D721Med (cell line): ENCODE measurements at regions not wholly inside any gene's neighbourhood (a gene's known extent, or its start where the extent isn't known, plus 50 kb on each side); places are given as distances from the start of the nearest gene placed in this dataset.

Source experiments
- DNase-seq: peaks from one replicate; pipeline ENCODE4 v3.0.0; 2011; ENCODE audit warnings: low spot score; ENCODE audit not compliant: insufficient read length
- FAIRE-seq: peaks from 2 replicates; lab custom pipeline; 2011; peaks lifted over from hg19 to GRCh38; lab: Jason Lieb, UNC
- CTCF ChIP-seq: IDR thresholded peaks from 2 replicates; pipeline ENCODE4 v1.5.1; 2012; ENCODE audit warnings: mild to moderate bottlenecking, control low read depth; ENCODE audit not compliant: insufficient read depth; ENCODE audit errors: missing control alignments

GRCh38 chr12:71014180-71014785, 93.7 kb upstream of the PTPRR start:
- FAIRE-seq, result no peak

GRCh38 chr12:71011261-71011660, 90.7 kb upstream of the PTPRR start:
- no peak for FAIRE-seq
- DNase-seq, result no peak
- TF ChIP-seq CTCF, result no peak

More at GRCh38 chr12:71014180-71014785, 93.7 kb upstream of the PTPRR start:
- TF ChIP-seq CTCF, result peak; percentile 86
- no peak for DNase-seq

- FAIRE-seq, result no peak
- TF ChIP-seq CTCF, result no peak
- no peak for DNase-seq
Observed at GRCh38 chr12:71010143-71010479, 89.6 kb upstream of the PTPRR start.

GRCh38 chr12:71009430-71010142, 89.0 kb upstream of the PTPRR start:
- TF ChIP-seq CTCF, result no peak
- no peak for FAIRE-seq
- no peak for DNase-seq

GRCh38 chr12:71008616-71009015, 88.1 kb upstream of the PTPRR start:
- TF ChIP-seq CTCF, result no peak
- no peak for DNase-seq
- FAIRE-seq, result no peak

GRCh38 chr12:71007781-71008404, 87.4 kb upstream of the PTPRR start:
- no peak for FAIRE-seq
- DNase-seq, result no peak
- TF ChIP-seq CTCF, result no peak

GRCh38 chr12:71007020-71007419, 86.5 kb upstream of the PTPRR start:
- FAIRE-seq, result no peak
- no peak for DNase-seq
- TF ChIP-seq CTCF, result no peak
